ENCODE measurements at regions not wholly inside any gene's neighbourhood (a gene's known extent, or its start where the extent isn't known, plus 50 kb on each side); places are given as distances from the start of the nearest gene placed in this dataset.

GRCh38 chr18:22047485-22047884 lies 121.9 kb upstream of the GATA6 start:
- no peak overlapping the region for H3K27ac ChIP-seq
- no peaks in the 10 kb centered on the region for H3K27me3 ChIP-seq
- H3K4me3 ChIP-seq, result no peak overlapping the region
- no peak overlapping the region for H3K9ac ChIP-seq (ENCODE audit: low read depth in 2 of 2, low read length in 2 of 2)
- H3K36me3 ChIP-seq, result no peaks in the 10 kb centered on the region
- no peak for TF ChIP-seq CTCF (IDR thresholded peaks at IDR 0.05)
- peaks cover 9% of the 10 kb centered on the region for H3K4me1 ChIP-seq
- intact Hi-C loops (cut with DNase I), result no loop called here
- no peaks in the 10 kb centered on the region for H3K9me3 ChIP-seq
- no peak for DNase-seq

- H3K9ac ChIP-seq (ENCODE audit: low read depth in 2 of 2, low read length in 2 of 2), result no peak overlapping the region
- H3K9me3 ChIP-seq, result no peaks in the 10 kb centered on the region
- intact Hi-C loops (cut with DNase I), result no loop called here
- no peak for DNase-seq
- TF ChIP-seq CTCF (IDR thresholded peaks at IDR 0.05), result no peak
- no peak overlapping the region for H3K4me3 ChIP-seq
- H3K27ac ChIP-seq, result no peak overlapping the region
- no peaks in the 10 kb centered on the region for H3K36me3 ChIP-seq
- peaks cover 9% of the 10 kb centered on the region for H3K4me1 ChIP-seq
- H3K27me3 ChIP-seq, result no peaks in the 10 kb centered on the region
These were observed 121.2 kb upstream of the GATA6 start for GRCh38 chr18:22048221-22048620.

- peaks cover 9% of the 10 kb centered on the region for H3K4me1 ChIP-seq
- H3K27ac ChIP-seq, result no peak overlapping the region
- no peak overlapping the region for H3K9ac ChIP-seq (ENCODE audit: low read depth in 2 of 2, low read length in 2 of 2)
- no peak for TF ChIP-seq CTCF (IDR thresholded peaks at IDR 0.05)
- no peak for DNase-seq
- H3K36me3 ChIP-seq, result no peaks in the 10 kb centered on the region
- no peaks in the 10 kb centered on the region for H3K9me3 ChIP-seq
- H3K4me3 ChIP-seq, result no peak overlapping the region
- intact Hi-C loops (cut with DNase I), result no loop called here
- H3K27me3 ChIP-seq, result no peaks in the 10 kb centered on the region
These were observed 120.3 kb upstream of the GATA6 start for GRCh38 chr18:22048932-22049615.

- H3K4me1 ChIP-seq, result peaks cover 5% of the 10 kb centered on the region
- H3K4me3 ChIP-seq, result no peak overlapping the region
- DNase-seq, result peak; percentile 50
- H3K36me3 ChIP-seq, result no peaks in the 10 kb centered on the region
- intact Hi-C loops (cut with DNase I), result no loop called here
- no peak for TF ChIP-seq CTCF (IDR thresholded peaks at IDR 0.05)
- H3K27me3 ChIP-seq, result no peaks in the 10 kb centered on the region
- H3K9ac ChIP-seq (ENCODE audit: low read depth in 2 of 2, low read length in 2 of 2), result no peak overlapping the region
- H3K9me3 ChIP-seq, result no peaks in the 10 kb centered on the region
- no peak overlapping the region for H3K27ac ChIP-seq
These were observed 116.8 kb upstream of the GATA6 start for GRCh38 chr18:22052405-22053105.

GRCh38 chr18:22055466-22056238 lies 113.7 kb upstream of the GATA6 start:
- H3K9me3 ChIP-seq, result no peaks in the 10 kb centered on the region
- H3K9ac ChIP-seq (ENCODE audit: low read depth in 2 of 2, low read length in 2 of 2), result no peak overlapping the region
- H3K27ac ChIP-seq, result no peak overlapping the region
- H3K27me3 ChIP-seq, result no peaks in the 10 kb centered on the region
- no peak overlapping the region for H3K4me3 ChIP-seq
- H3K36me3 ChIP-seq, result no peaks in the 10 kb centered on the region
- intact Hi-C loops (cut with DNase I), result no loop called here
- no peaks in the 10 kb centered on the region for H3K4me1 ChIP-seq
- no peak for DNase-seq
- no peak for TF ChIP-seq CTCF (IDR thresholded peaks at IDR 0.05)

Data from colonic mucosa (tissue), 4 donors.